Hepatocyte (in vitro differentiated cells): ENCODE measurements at regions not wholly inside any gene's neighbourhood (a gene's known extent, or its start where the extent isn't known, plus 50 kb on each side); places are given as distances from the start of the nearest gene placed in this dataset.

Experiments
- DNase-seq: peaks from one replicate; pipeline ENCODE4 v3.0.0-alpha.2; 2016; ENCODE audit warnings: low spot score
- H2AFZ ChIP-seq: fragments of 200-600 bp; sonication (generic); 2 replicates; pipeline ENCODE4 v1.6.0; 2016; ENCODE audit warnings: antibody characterized with exemption, mild to moderate bottlenecking
- H3K27ac ChIP-seq: fragments of 200-600 bp; sonication (generic); 2 replicates; pipeline ENCODE4 v1.5.1; 2016; ENCODE audit warnings: mild to moderate bottlenecking
- H3K27me3 ChIP-seq: fragments of 200-600 bp; sonication (generic); 2 replicates; pipeline ENCODE4 v1.6.1; 2016
- H3K36me3 ChIP-seq: fragments of 200-600 bp; sonication (generic); replicated peaks from 2 replicates; pipeline ENCODE4 v1.5.1; 2016; ENCODE audit warnings: low read depth; ENCODE audit not compliant: insufficient read depth
- H3K4me1 ChIP-seq: fragments of 200-600 bp; sonication (generic); 2 replicates; pipeline ENCODE4 v1.5.1; 2016; ENCODE audit warnings: mild to moderate bottlenecking, moderate library complexity; ENCODE audit not compliant: insufficient read depth
- H3K4me2 ChIP-seq: fragments of 200-600 bp; sonication (generic); 2 replicates; pipeline ENCODE4 v1.6.0; 2016
- H3K4me3 ChIP-seq: fragments of 200-600 bp; sonication (generic); 2 replicates; pipeline ENCODE4 v1.5.1; 2016; ENCODE audit warnings: mild to moderate bottlenecking
- H3K79me2 ChIP-seq: fragments of 200-600 bp; sonication (generic); 2 replicates; pipeline ENCODE4 v1.6.0; 2017; ENCODE audit warnings: mild to moderate bottlenecking
- H3K9me2 ChIP-seq: fragments of 200-600 bp; sonication (generic); replicated peaks from 2 replicates; pipeline ENCODE4 v1.6.0; 2017; ENCODE audit warnings: mild to moderate bottlenecking; ENCODE audit not compliant: insufficient read depth
- H3K9me3 ChIP-seq: fragments of 200-600 bp; sonication (generic); 2 replicates; pipeline ENCODE4 v1.5.1; 2016; ENCODE audit warnings: low read depth, mild to moderate bottlenecking
- H4K20me1 ChIP-seq: fragments of 200-600 bp; sonication (generic); 2 replicates; pipeline ENCODE4 v1.6.0; 2016; ENCODE audit warnings: mild to moderate bottlenecking; ENCODE audit not compliant: insufficient read depth, poor library complexity, severe bottlenecking
- CTCF ChIP-seq: fragments of 200-600 bp; sonication (generic); IDR thresholded peaks from 2 replicates; pipeline ENCODE4 v1.5.1; 2016; ENCODE audit warnings: antibody characterized with exemption, mild to moderate bottlenecking; ENCODE audit not compliant: poor library complexity
- EZH2 ChIP-seq: fragments of 200-600 bp; sonication (generic); IDR thresholded peaks from 2 replicates; pipeline ENCODE4 v1.6.1; 2016; ENCODE audit warnings: antibody characterized with exemption, mild to moderate bottlenecking, borderline replicate concordance
- EZH2phosphoT487 ChIP-seq: fragments of 200-600 bp; sonication (generic); IDR thresholded peaks from one replicate; pipeline ENCODE4 v1.6.1; 2018; ENCODE audit warnings: antibody characterized with exemption, mild to moderate bottlenecking, low read depth, moderate library complexity; ENCODE audit not compliant: unreplicated experiment, severe bottlenecking
- WGBS: methylation state at CpG from one replicate; pipeline ENCODE4 v1.1.6; 2016; ENCODE audit warnings: low lambda C conversion rate; ENCODE audit errors: missing lambda C conversion rate; 5-methylcytosine and 5-hydroxymethylcytosine counted together

- no peaks in the 10 kb centered on the region for H3K27me3 ChIP-seq
- no peak overlapping the region for H3K4me3 ChIP-seq
- H3K4me1 ChIP-seq = no peaks in the 10 kb centered on the region
- no peak overlapping the region for H2AFZ ChIP-seq
- H3K36me3 ChIP-seq = no peaks in the 10 kb centered on the region
- H3K9me3 ChIP-seq = no peaks in the 10 kb centered on the region
- DNase-seq = no peak
- no peaks in the 10 kb centered on the region for H3K79me2 ChIP-seq
- no peak overlapping the region for H3K4me2 ChIP-seq
- WGBS = 67% methylated on average over 1 of the region's 1 CpG
- H4K20me1 ChIP-seq = no peaks in the 10 kb centered on the region
- H3K9me2 ChIP-seq = no peaks in the 10 kb centered on the region
- TF ChIP-seq EZH2 = no peak
- no peak for TF ChIP-seq EZH2phosphoT487
- TF ChIP-seq CTCF = no peak
- H3K27ac ChIP-seq = no peak overlapping the region
Measured at GRCh38 chr2:155427470-155427869, 729.0 kb downstream of the KCNJ3 start.

- TF ChIP-seq EZH2phosphoT487 = no peak
- no peak for TF ChIP-seq EZH2
- no peak for TF ChIP-seq CTCF
- no peak overlapping the region for H3K4me2 ChIP-seq
- H2AFZ ChIP-seq = no peak overlapping the region
- H4K20me1 ChIP-seq = no peaks in the 10 kb centered on the region
- no peaks in the 10 kb centered on the region for H3K36me3 ChIP-seq
- H3K27me3 ChIP-seq = no peaks in the 10 kb centered on the region
- H3K4me1 ChIP-seq = no peaks in the 10 kb centered on the region
- WGBS = 95% methylated on average over 2 of the region's 2 CpGs
- no peak overlapping the region for H3K4me3 ChIP-seq
- H3K79me2 ChIP-seq = no peaks in the 10 kb centered on the region
- no peak overlapping the region for H3K27ac ChIP-seq
- DNase-seq = no peak
- H3K9me3 ChIP-seq = no peaks in the 10 kb centered on the region
- H3K9me2 ChIP-seq = no peaks in the 10 kb centered on the region
Measured at GRCh38 chr2:155424518-155424917, 726.0 kb downstream of the KCNJ3 start.

GRCh38 chr2:155418753-155419152 is 720.3 kb downstream of the KCNJ3 start:
- Histone ChIP-seq H3K9me2 (no peaks in the 10 kb centered on the region), H3K9me3 (no peaks in the 10 kb centered on the region), H3K4me2 (no peak overlapping the region), H3K4me1 (no peaks in the 10 kb centered on the region), H3K27me3 (no peaks in the 10 kb centered on the region), H3K36me3 (no peaks in the 10 kb centered on the region), H4K20me1 (no peaks in the 10 kb centered on the region), H3K27ac (no peak overlapping the region), H3K4me3 (no peak overlapping the region), H3K79me2 (no peaks in the 10 kb centered on the region), H2AFZ (no peak overlapping the region)
- no peak for DNase-seq
- TF ChIP-seq EZH2 (no peak), EZH2phosphoT487 (no peak), CTCF (no peak)
- 63% methylated on average over 1 of the region's 1 CpG for WGBS

- H2AFZ ChIP-seq = no peak overlapping the region
- no peak overlapping the region for H3K4me3 ChIP-seq
- no peaks in the 10 kb centered on the region for H3K36me3 ChIP-seq
- H3K9me3 ChIP-seq = no peaks in the 10 kb centered on the region
- no peaks in the 10 kb centered on the region for H3K4me1 ChIP-seq
- TF ChIP-seq EZH2phosphoT487 = no peak
- no peak for TF ChIP-seq EZH2
- TF ChIP-seq CTCF = no peak
- no peak overlapping the region for H3K27ac ChIP-seq
- no peaks in the 10 kb centered on the region for H3K9me2 ChIP-seq
- WGBS = 87% methylated on average over 1 of the region's 1 CpG
- DNase-seq = no peak
- H3K79me2 ChIP-seq = no peaks in the 10 kb centered on the region
- no peak overlapping the region for H3K4me2 ChIP-seq
- no peaks in the 10 kb centered on the region for H4K20me1 ChIP-seq
- no peaks in the 10 kb centered on the region for H3K27me3 ChIP-seq
Measured at GRCh38 chr2:155412598-155412997, 714.1 kb downstream of the KCNJ3 start.
